ENCODE measurements at regions not wholly inside any gene's neighbourhood (a gene's known extent, or its start where the extent isn't known, plus 50 kb on each side); places are given as distances from the start of the nearest gene placed in this dataset.

DNA sequence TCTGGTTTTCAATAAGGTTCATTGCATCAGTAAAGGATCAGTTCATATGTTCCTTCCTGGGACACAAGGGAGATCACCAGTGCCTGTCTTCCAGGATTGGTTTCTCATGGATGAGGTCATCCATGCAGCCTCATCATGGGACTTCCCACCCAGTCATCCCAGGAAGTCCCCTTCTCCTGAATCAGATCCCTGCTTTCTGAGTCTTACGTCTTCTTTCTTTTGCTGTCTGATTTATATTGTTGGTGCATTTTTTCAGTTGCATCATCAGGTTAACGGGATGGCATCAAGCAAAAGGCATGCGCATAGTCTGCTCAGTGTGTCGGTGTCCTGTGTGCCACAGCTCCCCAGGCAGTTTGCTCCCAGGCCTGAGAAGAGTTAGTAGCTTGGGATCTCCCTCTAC lies 105.9 kb downstream of the SOX11 start:
- H3K4me3 ChIP-seq (ENCODE audit: low read depth, low read length), result no peak overlapping the region
- TF ChIP-seq, protein P1, sequence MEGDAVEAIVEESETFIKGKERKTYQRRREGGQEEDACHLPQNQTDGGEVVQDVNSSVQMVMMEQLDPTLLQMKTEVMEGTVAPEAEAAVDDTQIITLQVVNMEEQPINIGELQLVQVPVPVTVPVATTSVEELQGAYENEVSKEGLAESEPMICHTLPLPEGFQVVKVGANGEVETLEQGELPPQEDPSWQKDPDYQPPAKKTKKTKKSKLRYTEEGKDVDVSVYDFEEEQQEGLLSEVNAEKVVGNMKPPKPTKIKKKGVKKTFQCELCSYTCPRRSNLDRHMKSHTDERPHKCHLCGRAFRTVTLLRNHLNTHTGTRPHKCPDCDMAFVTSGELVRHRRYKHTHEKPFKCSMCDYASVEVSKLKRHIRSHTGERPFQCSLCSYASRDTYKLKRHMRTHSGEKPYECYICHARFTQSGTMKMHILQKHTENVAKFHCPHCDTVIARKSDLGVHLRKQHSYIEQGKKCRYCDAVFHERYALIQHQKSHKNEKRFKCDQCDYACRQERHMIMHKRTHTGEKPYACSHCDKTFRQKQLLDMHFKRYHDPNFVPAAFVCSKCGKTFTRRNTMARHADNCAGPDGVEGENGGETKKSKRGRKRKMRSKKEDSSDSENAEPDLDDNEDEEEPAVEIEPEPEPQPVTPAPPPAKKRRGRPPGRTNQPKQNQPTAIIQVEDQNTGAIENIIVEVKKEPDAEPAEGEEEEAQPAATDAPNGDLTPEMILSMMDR (IDR thresholded peaks at IDR 0.05; ENCODE audit: control insufficient read depth, extremely low read depth, insufficient read depth), result no peak
- DNase-seq (ENCODE audit: low read depth), result no peak

DNA sequence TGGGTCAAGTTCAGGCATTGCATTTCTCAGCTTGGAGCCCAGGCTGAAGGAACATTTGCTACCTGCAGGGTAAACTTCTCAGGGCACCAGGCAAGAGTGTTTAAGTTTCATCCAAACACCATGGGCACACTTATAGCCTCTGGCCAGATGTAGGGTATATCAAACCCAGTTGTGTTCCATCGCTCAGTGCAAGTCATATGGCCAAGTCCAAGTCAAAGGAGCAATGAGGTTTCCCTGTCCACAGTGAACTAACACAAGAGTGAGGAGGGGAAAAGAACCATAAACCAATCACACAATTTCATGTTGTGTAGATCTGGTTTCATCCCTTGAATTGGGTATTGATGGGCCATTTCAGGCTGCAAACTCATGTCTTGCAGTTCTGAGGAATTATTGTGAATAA lies 107.2 kb downstream of the SOX11 start:
- H3K4me3 ChIP-seq (ENCODE audit: low read depth, low read length), result no peak overlapping the region
- TF ChIP-seq, protein P1 (IDR thresholded peaks at IDR 0.05; ENCODE audit: control insufficient read depth, extremely low read depth, insufficient read depth), result no peak
- no peak for DNase-seq (ENCODE audit: low read depth)

DNA sequence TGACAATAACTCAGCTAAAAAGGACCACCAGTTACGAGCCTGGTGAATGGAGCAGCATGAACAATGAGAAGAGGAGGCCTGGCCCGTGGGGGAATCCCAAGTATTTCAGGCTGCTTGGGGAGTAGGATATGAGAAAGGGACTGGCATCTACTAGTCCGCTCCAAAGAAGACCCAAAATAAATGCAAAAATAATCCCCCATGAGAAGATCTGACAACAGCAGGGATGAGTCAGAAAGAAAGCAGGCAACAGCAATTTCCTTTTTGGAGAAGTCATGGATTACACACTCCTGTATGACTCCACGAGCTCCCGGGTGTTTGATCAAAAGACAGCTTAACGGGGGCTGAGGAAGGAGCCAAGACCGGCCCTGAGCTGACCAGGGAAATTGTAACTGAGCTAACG lies 111.4 kb downstream of the SOX11 start:
- TF ChIP-seq, protein P1 (IDR thresholded peaks at IDR 0.05; ENCODE audit: control insufficient read depth, extremely low read depth, insufficient read depth), result no peak
- H3K4me3 ChIP-seq (ENCODE audit: low read depth, low read length), result no peak overlapping the region
- DNase-seq (ENCODE audit: low read depth), result no peak

DNA sequence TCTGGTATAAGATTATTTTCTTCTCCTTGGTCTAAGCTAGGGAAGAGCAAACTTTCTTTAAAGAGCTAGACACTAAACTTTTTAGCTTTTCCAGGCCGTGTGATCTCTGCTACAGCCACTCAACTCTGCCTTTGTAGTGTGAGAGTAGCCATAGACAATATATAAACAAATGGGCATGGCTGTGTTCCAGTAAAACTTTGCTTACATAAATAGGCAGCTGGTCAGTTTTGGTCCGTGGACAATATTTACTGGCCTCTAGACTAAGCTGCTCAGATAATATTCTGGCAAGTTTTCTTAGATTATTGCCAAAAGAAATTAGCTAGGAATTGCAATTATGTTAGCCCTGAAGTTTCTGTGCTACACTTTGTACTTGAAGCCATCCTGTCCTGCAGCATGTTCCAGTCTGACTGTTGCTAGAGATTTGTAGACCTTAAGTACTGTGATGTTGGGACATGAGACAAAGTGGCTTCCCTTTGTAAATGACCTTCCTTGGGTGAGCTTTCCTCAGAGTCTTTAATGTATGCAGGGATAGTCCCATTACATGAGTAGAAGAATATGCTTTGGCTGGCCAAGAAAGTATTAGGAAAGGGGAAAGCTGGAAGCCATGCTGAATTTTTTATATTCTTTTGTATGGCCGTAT lies 126.9 kb downstream of the SOX11 start:
- DNase-seq (ENCODE audit: low read depth), result peak; percentile 48
- no peak overlapping the region for H3K4me3 ChIP-seq (ENCODE audit: low read depth, low read length)
- TF ChIP-seq, protein P1 (IDR thresholded peaks at IDR 0.05; ENCODE audit: control insufficient read depth, extremely low read depth, insufficient read depth), result no peak

DNA sequence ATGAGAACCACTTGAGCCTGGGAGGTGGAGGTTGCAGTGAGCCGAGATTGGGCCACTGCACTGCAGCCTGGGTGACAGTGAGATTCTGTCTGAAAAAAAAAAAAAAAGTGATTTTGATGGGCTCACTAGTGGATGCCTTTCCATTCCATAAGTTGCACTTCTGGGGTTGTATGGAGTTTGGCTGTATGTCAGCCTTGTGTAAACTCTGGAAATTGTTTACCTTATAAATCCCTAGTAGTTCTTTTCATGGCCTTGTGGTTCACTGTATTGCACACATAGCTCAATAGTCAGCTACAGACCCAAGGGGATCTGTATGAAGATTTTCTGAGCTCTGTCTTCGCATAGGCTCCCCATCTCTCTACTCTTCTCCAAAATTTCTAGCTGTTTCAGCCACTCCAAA lies 131.9 kb downstream of the SOX11 start:
- no peak overlapping the region for H3K4me3 ChIP-seq (ENCODE audit: low read depth, low read length)

DNA sequence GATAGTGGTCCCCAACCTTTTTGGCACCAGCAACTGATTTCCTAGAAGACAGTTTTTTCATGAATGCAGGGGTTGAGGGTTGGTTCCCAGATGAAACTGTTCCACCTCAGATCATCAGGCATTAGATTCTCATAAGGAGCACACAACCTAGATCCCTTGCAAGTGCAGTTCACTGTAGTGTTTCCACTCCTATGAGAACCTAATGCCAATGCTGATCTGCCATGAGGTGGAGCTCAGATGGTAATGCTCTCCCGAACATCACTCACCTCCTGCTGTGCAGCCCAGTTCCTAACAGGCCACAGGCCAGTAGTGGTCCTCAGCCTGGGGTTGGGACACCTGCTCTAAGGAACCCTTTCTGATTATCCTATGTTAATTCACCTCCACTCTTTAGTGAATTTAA lies 133.5 kb downstream of the SOX11 start:
- TF ChIP-seq, protein P1 (IDR thresholded peaks at IDR 0.05; ENCODE audit: control insufficient read depth, extremely low read depth, insufficient read depth), result no peak
- DNase-seq (ENCODE audit: low read depth), result no peak
- H3K4me3 ChIP-seq (ENCODE audit: low read depth, low read length), result no peak overlapping the region

More for the DNA sequence above, 131.9 kb downstream of the SOX11 start:
- TF ChIP-seq, protein P1 (IDR thresholded peaks at IDR 0.05; ENCODE audit: control insufficient read depth, extremely low read depth, insufficient read depth), result no peak
- DNase-seq (ENCODE audit: low read depth), result no peak
